Eye (tissue), 1 donor: ENCODE measurements at regions not wholly inside any gene's neighbourhood (a gene's known extent, or its start where the extent isn't known, plus 50 kb on each side); places are given as distances from the start of the nearest gene placed in this dataset.
A peak's percentile ranks its signal among the peaks of the same experiment; 100 is the strongest.
"Not testable (repeated sequence)": the region's sequence is repeated elsewhere in the genome, so short reads cannot be mapped to it uniquely, and the experiment has no call there.

Experiments used
- DNase-seq: peaks from one replicate; pipeline ENCODE4 v3.0.0-alpha.2; 2015

GRCh38 chr9:117864385-117865057 lies 160.3 kb downstream of the TLR4 start:
- DNase-seq, result no peak

- DNase-seq, result no peak
Measured at GRCh38 chr9:117868594-117868993, 164.4 kb downstream of the TLR4 start.

- no peak for DNase-seq
Measured at GRCh38 chr9:117869287-117869686, 165.1 kb downstream of the TLR4 start.

- DNase-seq, result no peak
Measured at GRCh38 chr9:117869712-117870111, 165.5 kb downstream of the TLR4 start.

- no peak for DNase-seq
Measured at GRCh38 chr9:117873664-117874063, 169.5 kb downstream of the TLR4 start.

- no peak for DNase-seq
Measured at GRCh38 chr9:117875886-117876285, 171.7 kb downstream of the TLR4 start.

GRCh38 chr9:117882171-117882570 lies 178.0 kb downstream of the TLR4 start:
- no peak for DNase-seq

GRCh38 chr9:117886616-117887015 lies 182.4 kb downstream of the TLR4 start:
- DNase-seq, result no peak

GRCh38 chr9:117887383-117887782 lies 183.2 kb downstream of the TLR4 start:
- DNase-seq, result no peak

- DNase-seq, result no peak
Measured at GRCh38 chr9:117887941-117888340, 183.7 kb downstream of the TLR4 start.

- no peak for DNase-seq
Measured at GRCh38 chr9:117903453-117903852, 199.2 kb downstream of the TLR4 start.

- DNase-seq, result no peak
Measured at GRCh38 chr9:117906763-117907162, 202.6 kb downstream of the TLR4 start.

- DNase-seq, result no peak
Measured at GRCh38 chr9:117907420-117907819, 203.2 kb downstream of the TLR4 start.

GRCh38 chr9:117916291-117916690 lies 212.1 kb downstream of the TLR4 start:
- no peak for DNase-seq

GRCh38 chr9:117917873-117918272 lies 213.7 kb downstream of the TLR4 start:
- no peak for DNase-seq

- DNase-seq, result no peak
Measured at GRCh38 chr9:117919538-117919937, 215.3 kb downstream of the TLR4 start.

GRCh38 chr9:117926031-117926658 lies 221.9 kb downstream of the TLR4 start:
- no peak for DNase-seq

- no peak for DNase-seq
Measured at GRCh38 chr9:117927354-117927753, 223.2 kb downstream of the TLR4 start.

GRCh38 chr9:117929868-117930267 lies 225.7 kb downstream of the TLR4 start:
- no peak for DNase-seq

- DNase-seq, result no peak
Measured at GRCh38 chr9:117932585-117932984, 228.4 kb downstream of the TLR4 start.

- peak; percentile 10 for DNase-seq
Measured at GRCh38 chr9:117936185-117937130, 232.3 kb downstream of the TLR4 start.

- DNase-seq, result no peak
Measured at GRCh38 chr9:117938086-117938485, 233.9 kb downstream of the TLR4 start.

GRCh38 chr9:117938896-117939295 lies 234.7 kb downstream of the TLR4 start:
- no peak for DNase-seq

GRCh38 chr9:117944750-117945149 lies 240.5 kb downstream of the TLR4 start:
- DNase-seq, result not testable (repeated sequence)
